Adipocyte (in vitro differentiated cells): ENCODE measurements at regions not wholly inside any gene's neighbourhood (a gene's known extent, or its start where the extent isn't known, plus 50 kb on each side); places are given as distances from the start of the nearest gene placed in this dataset.
A peak's percentile ranks its signal among the peaks of the same experiment; 100 is the strongest.
"Not testable (repeated sequence)": the region's sequence is repeated elsewhere in the genome, so short reads cannot be mapped to it uniquely, and the experiment has no call there.

Experiments used
- DNase-seq: peaks from one replicate; pipeline ENCODE4 v3.0.0-alpha.2; 2015; ENCODE audit warnings: low read depth
- H3K27me3 ChIP-seq: replicated peaks from 2 replicates; pipeline ENCODE4 v1.7.0; 2013; ENCODE audit warnings: mild to moderate bottlenecking, low read length, moderate library complexity; ENCODE audit not compliant: control insufficient read depth, insufficient read depth
- H3K36me3 ChIP-seq: 2 replicates; pipeline ENCODE4 v1.7.0; 2013; ENCODE audit warnings: low read length, mild to moderate bottlenecking, moderate library complexity; ENCODE audit not compliant: control insufficient read depth, insufficient read depth, severe bottlenecking
- H3K4me1 ChIP-seq: 2 replicates; pipeline ENCODE4 v1.7.0; 2013; ENCODE audit warnings: mild to moderate bottlenecking, low read length, moderate library complexity; ENCODE audit not compliant: control insufficient read depth, insufficient read depth
- H3K4me3 ChIP-seq: 2 replicates; pipeline ENCODE4 v1.7.0; 2013; ENCODE audit warnings: mild to moderate bottlenecking, low read length, moderate library complexity
- H3K9ac ChIP-seq: 2 replicates; pipeline ENCODE4 v1.7.0; 2013; ENCODE audit warnings: mild to moderate bottlenecking, low read length, moderate library complexity
- H3K9me3 ChIP-seq: 2 replicates; pipeline ENCODE4 v1.7.0; 2013; ENCODE audit warnings: mild to moderate bottlenecking, low read length, moderate library complexity; ENCODE audit not compliant: control insufficient read depth

DNA sequence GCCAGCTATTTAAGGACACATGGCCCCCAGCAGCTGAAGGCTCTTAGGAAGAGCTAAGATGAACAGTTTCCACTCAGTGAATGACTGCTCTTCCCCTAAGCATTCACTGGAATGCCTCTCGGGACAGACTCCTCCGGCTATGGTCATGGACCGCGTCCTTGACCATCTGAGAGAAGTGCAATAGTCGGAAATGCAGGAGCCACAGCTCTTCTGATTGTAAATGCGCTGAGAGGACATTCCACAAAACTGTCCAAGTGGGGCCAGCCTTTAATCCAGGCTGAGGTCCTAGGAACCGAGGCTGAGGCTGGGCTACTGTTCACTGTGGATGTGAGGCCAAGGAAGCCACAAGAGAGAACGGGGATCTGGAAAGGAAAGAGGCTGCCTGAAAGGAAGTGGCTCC lies 162.0 kb upstream of the TMEM72 start:
- no peaks in the 10 kb centered on the region for H3K27me3 ChIP-seq

DNA sequence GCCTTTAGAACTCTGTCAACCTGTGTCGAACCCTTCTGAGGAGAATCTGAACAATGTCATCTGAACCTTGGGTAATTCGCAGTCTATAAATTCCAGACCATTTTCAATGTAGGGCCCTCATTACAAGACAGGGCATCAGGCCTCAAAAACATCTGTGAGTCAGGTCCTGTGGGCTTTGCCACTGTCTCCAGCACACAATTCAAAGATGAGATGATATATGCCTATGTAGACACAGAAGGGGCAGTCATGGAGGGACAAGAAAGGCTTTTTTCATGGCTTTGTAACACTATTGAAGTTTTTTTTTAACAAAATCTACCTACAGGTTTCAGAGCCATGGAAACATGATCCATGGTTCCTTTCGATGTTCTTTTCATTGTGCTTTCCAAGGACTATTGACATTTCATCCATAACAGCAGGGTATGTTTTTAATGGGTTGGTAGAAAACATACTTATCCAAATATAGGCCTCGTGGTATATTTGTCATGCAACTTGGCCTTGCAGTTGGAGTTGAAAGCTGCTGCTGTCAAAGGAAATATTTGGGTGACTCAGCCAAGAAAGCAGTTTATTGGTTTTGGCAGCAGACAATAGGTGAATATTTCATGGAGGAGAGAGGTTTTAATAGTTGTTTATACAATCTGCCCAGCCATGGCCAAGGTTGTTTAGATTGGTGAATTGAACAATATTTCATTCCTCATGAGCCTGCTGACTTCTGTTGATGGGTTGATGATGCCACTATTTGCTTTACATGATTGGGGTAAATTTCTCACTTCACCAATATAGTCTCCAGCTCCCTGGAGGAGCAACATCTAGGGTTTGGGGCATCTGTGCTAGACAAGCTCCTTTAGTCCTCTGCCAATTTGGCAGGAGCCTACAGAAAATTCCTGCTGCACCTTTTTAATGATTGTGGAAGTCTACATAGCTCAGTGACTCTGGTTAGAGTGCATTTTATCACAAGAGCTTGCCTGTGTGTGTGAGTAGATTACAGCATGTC lies 158.4 kb upstream of the TMEM72 start:
- no peaks in the 10 kb centered on the region for H3K36me3 ChIP-seq
- no peak overlapping the region for H3K4me3 ChIP-seq
- H3K9me3 ChIP-seq: no peaks in the 10 kb centered on the region
- peak; percentile 79 for DNase-seq
- no peak overlapping the region for H3K9ac ChIP-seq
- no peaks in the 10 kb centered on the region for H3K27me3 ChIP-seq
- H3K4me1 ChIP-seq: peaks cover 14% of the 10 kb centered on the region

More for the DNA sequence above, 162.0 kb upstream of the TMEM72 start:
- H3K36me3 ChIP-seq: no peaks in the 10 kb centered on the region
- H3K4me3 ChIP-seq: no peak overlapping the region
- DNase-seq: no peak
- H3K9me3 ChIP-seq: no peaks in the 10 kb centered on the region
- peaks cover 6% of the 10 kb centered on the region for H3K4me1 ChIP-seq
- H3K9ac ChIP-seq: no peak overlapping the region

DNA sequence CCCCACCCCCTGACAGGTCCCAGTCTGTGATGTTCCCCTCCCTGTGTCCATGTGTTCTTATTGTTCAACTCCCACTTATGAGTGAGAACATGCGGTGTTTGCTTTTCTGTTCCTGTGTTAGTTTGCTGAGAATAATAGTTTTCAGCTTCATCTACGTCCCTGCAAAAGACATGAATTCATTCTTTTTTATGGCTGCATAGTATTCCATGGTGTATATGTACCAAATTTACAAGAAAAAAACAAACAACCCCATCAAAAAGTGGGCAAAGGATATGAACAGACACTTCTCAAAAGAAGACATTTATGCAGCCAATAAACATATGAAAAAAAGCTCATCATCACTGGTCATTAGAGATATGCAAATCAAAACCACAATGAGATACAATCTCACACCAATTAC lies 156.8 kb upstream of the TMEM72 start:
- not testable (repeated sequence) for H3K9me3 ChIP-seq, H3K4me3 ChIP-seq, H3K36me3 ChIP-seq

DNA sequence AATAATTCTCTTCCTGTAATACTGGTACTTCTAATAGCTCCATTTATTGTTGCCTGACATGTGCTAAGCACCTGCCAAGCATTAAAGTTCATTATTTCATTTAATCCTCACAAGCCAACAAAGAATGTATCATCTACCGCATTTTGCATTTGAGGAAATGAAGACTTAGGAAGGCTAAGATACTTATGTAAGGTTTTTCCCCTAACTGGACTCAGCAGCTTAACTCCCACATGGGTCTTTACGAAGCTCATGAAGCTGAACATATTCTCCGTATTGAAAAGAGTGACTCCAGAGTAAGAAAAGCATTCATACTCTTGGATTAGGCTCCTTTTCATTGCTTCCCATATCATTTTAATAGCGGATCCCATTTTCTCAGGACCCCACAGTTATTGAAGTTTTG lies 155.7 kb upstream of the TMEM72 start:
- Histone ChIP-seq H3K4me3 (no peak overlapping the region), H3K9ac (no peak overlapping the region), H3K9me3 (no peaks in the 10 kb centered on the region), H3K27me3 (no peaks in the 10 kb centered on the region), H3K4me1 (peaks cover 14% of the 10 kb centered on the region), H3K36me3 (no peaks in the 10 kb centered on the region)
- no peak for DNase-seq

More for the DNA sequence above, 156.8 kb upstream of the TMEM72 start:
- not testable (repeated sequence) for H3K9ac ChIP-seq, DNase-seq, H3K27me3 ChIP-seq
- peaks cover 14% of the 10 kb centered on the region for H3K4me1 ChIP-seq

DNA sequence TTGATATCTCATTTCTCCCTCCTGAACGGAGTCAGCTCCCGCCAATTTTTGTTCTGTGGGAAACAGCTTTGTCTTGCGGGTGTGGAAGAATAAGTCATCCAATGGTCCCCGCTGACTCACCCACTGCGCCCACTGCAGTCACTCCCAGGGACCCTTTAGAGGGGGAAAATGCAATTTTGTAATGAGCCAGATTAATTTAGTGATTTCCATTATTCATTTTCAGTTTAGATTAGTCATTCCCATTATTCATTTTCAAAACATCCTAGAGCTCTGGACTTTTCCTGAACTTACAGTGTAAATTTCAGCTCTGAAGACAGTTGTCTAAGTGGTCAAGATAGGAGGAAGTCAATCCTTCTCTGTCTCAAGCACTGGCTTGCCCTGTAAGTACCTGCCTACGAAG lies 154.9 kb upstream of the TMEM72 start:
- no peaks in the 10 kb centered on the region for H3K9me3 ChIP-seq
- no peaks in the 10 kb centered on the region for H3K27me3 ChIP-seq
- H3K4me3 ChIP-seq: no peak overlapping the region
- peaks cover 14% of the 10 kb centered on the region for H3K4me1 ChIP-seq
- H3K9ac ChIP-seq: no peak overlapping the region
- peak; percentile 56 for DNase-seq
- H3K36me3 ChIP-seq: no peaks in the 10 kb centered on the region

DNA sequence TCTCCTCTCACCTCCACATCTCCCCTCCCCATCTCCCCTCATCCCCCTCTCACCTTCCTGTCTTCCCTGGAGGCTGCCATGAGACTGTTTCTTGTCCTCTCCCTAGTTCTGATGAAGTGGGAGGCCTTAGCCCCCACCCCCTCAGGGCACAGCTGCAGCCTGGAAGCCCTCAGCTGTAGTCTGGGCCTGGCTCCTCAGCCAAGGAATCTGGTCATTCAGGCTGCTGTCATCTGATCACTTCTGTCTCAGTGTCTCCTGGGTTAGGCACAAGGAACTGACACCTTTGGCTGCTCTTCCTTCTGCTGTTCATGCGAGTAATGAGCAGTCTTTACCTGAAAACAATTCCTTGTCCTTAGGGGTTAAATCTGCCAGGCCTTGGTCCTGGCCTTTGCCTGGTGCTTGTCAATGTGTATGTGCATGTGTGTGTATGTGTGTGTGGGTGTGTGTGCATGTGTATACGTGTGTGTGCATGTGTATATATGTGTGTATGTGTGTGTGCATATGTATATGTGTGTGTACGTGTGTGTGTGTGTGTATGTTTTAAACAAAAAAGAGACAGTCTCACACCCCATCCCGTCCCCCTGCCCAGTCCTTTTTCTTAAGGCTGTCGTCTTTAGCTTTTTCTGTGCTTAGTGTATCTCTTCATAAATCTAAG lies 153.5 kb upstream of the TMEM72 start:
- H3K36me3 ChIP-seq: no peaks in the 10 kb centered on the region
- peaks cover 9% of the 10 kb centered on the region for H3K4me1 ChIP-seq
- H3K9me3 ChIP-seq: no peaks in the 10 kb centered on the region
- no peaks in the 10 kb centered on the region for H3K27me3 ChIP-seq
- H3K4me3 ChIP-seq: no peak overlapping the region
- H3K9ac ChIP-seq: no peak overlapping the region
- DNase-seq: no peak

DNA sequence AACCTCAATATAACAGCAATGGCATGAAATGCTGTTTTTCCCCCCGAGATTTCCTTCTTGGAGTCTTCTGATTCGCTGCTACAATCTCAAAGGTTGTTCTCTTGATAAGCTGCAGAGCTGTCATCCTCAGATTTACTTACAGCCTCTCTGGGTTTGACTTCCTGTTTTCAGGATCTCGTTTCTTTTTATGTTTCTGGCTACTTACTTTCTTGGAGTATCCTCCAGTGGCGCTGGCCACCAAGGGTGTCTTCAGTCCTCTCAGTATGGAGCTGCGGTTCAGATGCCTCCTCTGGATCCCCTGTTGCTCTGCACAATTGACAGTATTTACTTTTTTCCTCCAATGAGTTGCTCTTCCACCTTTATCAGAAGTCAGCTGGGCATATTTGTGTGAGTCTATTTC lies 152.0 kb upstream of the TMEM72 start:
- Histone ChIP-seq H3K9ac (no peak overlapping the region), H3K36me3 (no peaks in the 10 kb centered on the region), H3K27me3 (no peaks in the 10 kb centered on the region), H3K4me3 (no peak overlapping the region), H3K4me1 (peaks cover 8% of the 10 kb centered on the region), H3K9me3 (no peaks in the 10 kb centered on the region)
- no peak for DNase-seq

DNA sequence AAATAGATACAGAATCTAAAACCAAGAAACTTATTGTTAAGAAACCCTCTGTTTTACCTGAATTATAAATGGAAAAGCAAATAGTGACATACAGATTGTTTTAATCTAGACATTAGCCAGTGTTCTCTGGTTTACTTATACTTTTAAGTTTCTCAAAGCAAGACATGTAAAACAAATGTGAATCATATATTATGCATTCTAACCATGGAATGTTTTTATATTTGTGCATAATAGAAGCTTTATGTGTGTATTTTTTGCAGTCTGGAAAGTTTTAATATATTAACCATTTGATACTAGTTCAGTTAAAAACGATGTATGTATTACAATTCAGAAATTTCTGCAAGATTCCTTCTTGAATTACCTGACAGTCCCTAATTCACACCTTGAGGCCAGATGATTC lies 150.6 kb upstream of the TMEM72 start:
- Histone ChIP-seq H3K9ac (no peak overlapping the region), H3K9me3 (no peaks in the 10 kb centered on the region), H3K4me3 (no peak overlapping the region), H3K27me3 (no peaks in the 10 kb centered on the region), H3K36me3 (no peaks in the 10 kb centered on the region), H3K4me1 (peaks cover 15% of the 10 kb centered on the region)
- peak; percentile 27 for DNase-seq

DNA sequence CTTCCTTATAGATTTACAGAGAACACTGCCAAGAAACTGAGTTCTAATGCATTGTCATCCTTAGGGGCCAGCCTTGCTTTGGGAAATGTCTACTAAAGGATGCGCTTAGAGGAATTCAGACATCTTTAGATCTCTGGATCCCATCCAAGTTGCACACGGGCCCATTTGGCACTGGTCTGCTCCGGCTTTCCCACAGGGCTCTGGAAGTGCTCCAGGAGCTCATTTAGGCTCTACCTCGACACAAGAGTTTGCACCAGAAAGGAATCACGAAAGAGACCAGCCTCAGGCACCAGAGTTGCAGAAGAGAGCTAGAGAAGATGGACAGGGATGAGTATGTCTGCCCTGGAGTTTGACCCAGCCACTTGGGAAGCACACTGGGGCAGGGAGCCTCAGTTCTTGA lies 150.1 kb upstream of the TMEM72 start:
- Histone ChIP-seq H3K9me3 (no peaks in the 10 kb centered on the region), H3K9ac (no peak overlapping the region), H3K4me3 (no peak overlapping the region), H3K4me1 (peaks cover 13% of the 10 kb centered on the region), H3K27me3 (no peaks in the 10 kb centered on the region), H3K36me3 (no peaks in the 10 kb centered on the region)
- DNase-seq: no peak

DNA sequence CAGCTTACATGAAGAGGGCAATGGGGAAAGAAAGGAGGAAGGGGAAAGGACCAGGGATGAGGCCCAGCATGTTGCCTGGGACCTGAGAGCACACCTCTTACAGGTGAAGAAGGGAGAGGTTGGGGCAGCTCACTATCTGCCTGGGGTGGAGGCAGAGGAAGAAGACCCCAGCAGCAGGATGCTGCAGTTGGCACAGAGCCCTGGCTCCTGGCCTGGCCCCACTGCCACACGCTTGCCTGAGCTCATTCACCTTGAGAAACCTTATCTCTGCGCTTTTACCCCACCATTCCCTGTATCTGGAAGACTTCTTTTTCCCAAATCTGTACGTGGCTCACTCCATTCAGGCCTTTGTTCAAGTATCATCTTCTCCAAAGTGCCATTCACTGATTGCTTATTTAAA lies 147.8 kb upstream of the TMEM72 start:
- H3K9me3 ChIP-seq: no peaks in the 10 kb centered on the region
- no peak overlapping the region for H3K4me3 ChIP-seq
- no peaks in the 10 kb centered on the region for H3K27me3 ChIP-seq
- DNase-seq: no peak
- no peak overlapping the region for H3K9ac ChIP-seq
- peaks cover 7% of the 10 kb centered on the region for H3K4me1 ChIP-seq
- no peaks in the 10 kb centered on the region for H3K36me3 ChIP-seq

DNA sequence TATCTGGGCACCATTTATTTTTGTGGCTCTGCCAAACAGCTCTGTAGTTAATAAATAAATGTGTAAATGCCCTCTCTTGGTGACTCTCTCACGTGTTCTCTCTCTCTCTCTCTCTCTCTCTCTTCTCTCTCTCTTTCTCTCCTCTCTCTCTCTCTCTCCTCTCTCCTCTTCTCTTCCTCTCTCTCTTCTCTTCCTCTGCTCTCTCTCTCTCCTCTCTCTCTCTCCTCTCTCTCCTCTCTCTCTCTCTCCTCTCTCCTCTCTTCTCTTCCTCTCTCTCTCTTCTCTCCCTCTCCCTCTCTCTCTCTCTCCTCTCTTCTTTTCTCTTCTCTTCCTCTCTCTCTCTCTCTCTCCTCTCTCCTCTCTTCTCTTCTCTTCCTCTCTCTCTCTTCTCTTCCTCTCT lies 145.8 kb upstream of the TMEM72 start:
- H3K9ac ChIP-seq: no peak overlapping the region
- no peaks in the 10 kb centered on the region for H3K27me3 ChIP-seq
- DNase-seq: no peak
- no peaks in the 10 kb centered on the region for H3K9me3 ChIP-seq
- no peak overlapping the region for H3K4me3 ChIP-seq
- H3K4me1 ChIP-seq: peaks cover 13% of the 10 kb centered on the region
- no peaks in the 10 kb centered on the region for H3K36me3 ChIP-seq
